HEK293T (cell line): ENCODE measurements at regions not wholly inside any gene's neighbourhood (a gene's known extent, or its start where the extent isn't known, plus 50 kb on each side); places are given as distances from the start of the nearest gene placed in this dataset.

Source experiments
- ARNT ChIP-seq: fragments of 450-650 bp; IDR thresholded peaks from 2 replicates; pipeline ENCODE4 v1.6.1; 2017; ENCODE audit warnings: mild to moderate bottlenecking
- BHLHE40 ChIP-seq: fragments of 450-650 bp; IDR thresholded peaks from 2 replicates; pipeline ENCODE4 v1.6.1; 2016; ENCODE audit warnings: mild to moderate bottlenecking, moderate library complexity, borderline replicate concordance
- ELF4 ChIP-seq: fragments of 450-650 bp; IDR thresholded peaks from 2 replicates; pipeline ENCODE4 v1.6.1; 2017; ENCODE audit warnings: antibody characterized with exemption
- FOXA1 ChIP-seq: fragments of 450-650 bp; IDR thresholded peaks from 2 replicates; pipeline ENCODE4 v1.6.1; 2016; ENCODE audit warnings: mild to moderate bottlenecking
- FOXK2 ChIP-seq: fragments of 450-650 bp; IDR thresholded peaks from 2 replicates; pipeline ENCODE4 v1.6.1; 2016; ENCODE audit warnings: mild to moderate bottlenecking
- FOXM1 ChIP-seq: fragments of 450-650 bp; IDR thresholded peaks from 2 replicates; pipeline ENCODE4 v1.6.1; 2017; ENCODE audit warnings: mild to moderate bottlenecking, borderline replicate concordance
- L3MBTL2 ChIP-seq: fragments of 450-650 bp; conservative IDR thresholded peaks from 2 replicates; pipeline ENCODE4 v1.6.1; 2016; ENCODE audit warnings: mild to moderate bottlenecking
- LEF1 ChIP-seq: fragments of 450-650 bp; IDR thresholded peaks from 2 replicates; pipeline ENCODE4 v1.6.1; 2017; ENCODE audit warnings: mild to moderate bottlenecking, borderline replicate concordance
- NFRKB ChIP-seq: fragments of 450-650 bp; IDR thresholded peaks from 2 replicates; pipeline ENCODE4 v1.6.1; 2016; ENCODE audit warnings: mild to moderate bottlenecking, moderate library complexity
- SP1 ChIP-seq: fragments of 450-650 bp; IDR thresholded peaks from 2 replicates; pipeline ENCODE4 v1.6.1; 2017
- SUZ12 ChIP-seq: fragments of 450-650 bp; IDR thresholded peaks from 2 replicates; pipeline ENCODE4 v1.6.1; 2016; ENCODE audit warnings: mild to moderate bottlenecking
- ZNF384 ChIP-seq: fragments of 450-650 bp; IDR thresholded peaks from 2 replicates; pipeline ENCODE4 v1.6.1; 2016

- TF ChIP-seq FOXA1 (no peak), SUZ12 (no peak), ARNT (no peak), L3MBTL2 (no peak), NFRKB (no peak), ZNF384 (no peak), ELF4 (no peak), LEF1 (no peak), BHLHE40 (no peak), SP1 (no peak), FOXM1 (no peak), FOXK2 (no peak)
Observed at GRCh38 chr6:946546-946945, 253.6 kb upstream of the EXOC2 start.
